HG03520 (cell line): ENCODE measurements at regions not wholly inside any gene's neighbourhood (a gene's known extent, or its start where the extent isn't known, plus 50 kb on each side); places are given as distances from the start of the nearest gene placed in this dataset.
"Not testable (repeated sequence)": the region's sequence is repeated elsewhere in the genome, so short reads cannot be mapped to it uniquely, and the experiment has no call there.

ENCODE experiments used
- ATAC-seq: cut with Tn5 transposase; IDR thresholded peaks from one replicate; pipeline ENCODE4 v1.9.1; 2021; ENCODE audit warnings: mild to moderate bottlenecking, moderate library complexity; ENCODE audit not compliant: unreplicated experiment

DNA sequence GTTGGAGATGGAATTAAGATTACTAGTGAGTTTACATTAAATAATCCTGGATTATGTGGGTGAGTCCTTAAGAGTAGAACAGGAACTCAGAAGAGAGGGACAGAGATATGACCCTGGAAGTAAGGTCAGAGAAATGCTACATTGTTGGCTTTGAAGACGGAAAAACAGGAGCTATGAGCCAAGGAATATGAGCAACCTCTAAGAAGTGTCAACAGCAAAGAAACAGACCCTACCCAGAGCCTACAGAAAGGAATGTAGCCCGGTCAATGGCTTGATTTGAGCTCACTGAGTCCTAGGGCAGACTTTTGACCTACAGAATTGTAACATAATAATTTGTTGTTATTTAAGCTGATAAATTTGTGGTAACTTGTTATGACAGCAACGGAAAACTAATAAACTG is 304.9 kb downstream of the IPMK start:
- no peak for ATAC-seq

GRCh38 chr10:57961487-57961886 is 306.2 kb downstream of the IPMK start:
- no peak for ATAC-seq

DNA sequence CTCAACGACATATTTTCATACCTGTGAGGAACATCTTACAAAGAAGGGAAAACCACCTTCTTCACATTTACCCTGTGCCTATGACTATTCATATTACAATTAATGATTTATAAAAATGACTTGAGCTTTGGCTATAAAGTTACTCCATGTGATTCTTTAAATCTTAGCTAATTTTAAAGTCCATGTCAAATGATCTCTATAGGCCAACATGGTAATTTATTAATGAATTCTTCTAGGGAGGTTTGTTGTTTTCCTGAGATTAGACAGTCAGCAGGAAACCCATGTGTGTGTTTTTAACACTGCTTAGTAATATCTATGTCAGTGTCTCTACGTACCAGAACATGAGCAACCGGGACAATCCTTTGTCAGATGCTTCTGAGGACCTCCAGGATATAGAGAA is 307.3 kb downstream of the IPMK start:
- ATAC-seq: no peak

GRCh38 chr10:57959318-57960006 is 308.2 kb downstream of the IPMK start:
- ATAC-seq: no peak

GRCh38 chr10:57955076-57955475 is 312.6 kb downstream of the IPMK start:
- no peak for ATAC-seq

DNA sequence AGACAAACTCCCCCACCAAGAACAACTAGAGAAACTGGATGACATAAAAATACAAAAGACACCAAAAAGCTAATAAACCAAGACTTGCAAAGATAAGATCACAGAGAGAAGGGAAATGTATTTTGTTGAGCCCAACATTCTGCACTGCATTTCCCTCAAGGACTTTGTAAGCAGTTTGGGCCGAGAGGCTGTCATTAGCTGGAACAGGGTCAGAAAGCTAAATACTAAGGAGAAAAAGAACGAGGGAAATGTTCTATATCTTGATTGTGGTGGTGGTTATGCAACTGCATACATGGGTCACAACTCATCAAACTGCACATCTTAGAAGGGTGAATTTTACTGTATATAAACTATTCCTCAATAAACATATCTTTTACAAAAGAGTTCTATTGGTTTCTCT is 315.0 kb downstream of the IPMK start:
- no peak for ATAC-seq

GRCh38 chr10:57950442-57950974 is 317.2 kb downstream of the IPMK start:
- no peak for ATAC-seq

DNA sequence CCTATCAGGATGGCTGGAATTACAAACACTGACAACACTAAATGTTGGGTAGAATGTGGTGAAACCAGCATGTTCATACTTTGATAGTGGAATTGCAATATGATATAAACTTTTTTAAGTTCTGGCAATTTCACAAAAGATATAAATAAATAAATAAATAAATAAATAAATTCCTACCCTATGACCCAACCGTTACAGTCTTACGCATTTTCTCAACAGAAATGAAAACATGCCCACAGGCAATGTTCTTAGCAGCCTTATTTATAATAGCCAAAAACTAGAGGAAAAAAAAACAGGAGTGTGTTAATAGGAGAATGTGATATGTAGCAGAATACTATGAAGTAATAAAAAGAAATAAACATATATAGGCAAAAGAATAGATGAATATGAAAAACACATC is 318.9 kb downstream of the IPMK start:
- ATAC-seq: no peak

DNA sequence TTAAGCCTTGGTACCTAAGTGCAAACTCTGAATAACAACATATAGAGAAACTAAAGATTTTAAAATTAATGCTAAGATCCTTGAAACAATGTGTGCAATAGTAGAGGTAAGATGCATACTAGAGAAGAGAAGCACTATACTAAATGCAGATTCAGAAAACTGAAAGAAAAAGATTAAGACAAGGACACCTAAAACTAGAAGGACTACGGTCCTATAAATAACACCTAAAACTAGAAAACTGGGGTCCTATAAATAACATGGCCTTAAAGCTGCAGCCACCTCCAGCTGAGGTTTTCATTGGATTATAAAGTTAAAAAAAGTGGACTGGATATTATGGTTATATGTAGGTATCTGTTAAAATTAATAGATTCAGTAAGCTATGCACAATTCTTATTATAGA is 320.9 kb downstream of the IPMK start:
- no peak for ATAC-seq

GRCh38 chr10:57943701-57944100 is 324.0 kb downstream of the IPMK start:
- ATAC-seq: no peak

- no peak for ATAC-seq
Measured at GRCh38 chr10:57925045-57925444, 342.6 kb downstream of the IPMK start.

DNA sequence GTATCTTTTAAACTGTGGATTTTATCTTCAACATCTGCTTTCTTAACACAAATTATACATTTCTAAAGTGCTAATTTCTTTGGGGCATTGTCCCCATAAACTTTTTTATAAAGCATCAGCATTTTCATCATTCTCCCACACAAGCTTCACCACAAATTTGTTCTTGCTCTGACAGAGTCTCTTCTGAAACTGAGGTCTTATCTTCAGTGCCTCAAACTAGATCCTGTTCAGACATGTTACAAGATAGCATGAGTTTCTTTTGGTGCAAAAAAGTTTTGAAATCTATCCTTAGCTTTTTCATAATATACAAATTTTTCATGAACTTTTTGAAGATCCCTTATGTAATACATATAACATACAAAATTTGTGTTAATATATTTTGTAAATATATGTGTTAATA is 346.6 kb downstream of the IPMK start:
- no peak for ATAC-seq

DNA sequence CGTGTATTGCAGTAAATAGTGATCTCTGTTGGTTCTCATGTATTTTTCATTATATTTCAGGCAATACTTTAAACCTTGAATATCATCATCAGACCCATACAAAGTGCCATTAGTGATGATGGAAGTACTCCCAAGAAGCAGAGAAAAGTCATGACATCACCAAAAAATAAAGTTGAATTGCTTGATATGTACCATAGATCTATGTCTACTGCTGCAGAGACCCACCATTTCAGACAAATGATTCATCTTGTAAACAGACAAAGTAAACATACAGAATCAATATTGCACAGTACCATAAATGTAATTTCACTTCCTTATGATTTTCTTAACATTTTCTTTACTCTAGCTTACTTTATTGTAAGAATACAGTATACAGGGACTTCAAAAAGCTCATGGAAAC is 347.8 kb downstream of the IPMK start:
- no peak for ATAC-seq

GRCh38 chr10:57917019-57917418 is 350.7 kb downstream of the IPMK start:
- ATAC-seq: no peak

- ATAC-seq: no peak
Measured at GRCh38 chr10:57905861-57906260, 361.8 kb downstream of the IPMK start.

DNA sequence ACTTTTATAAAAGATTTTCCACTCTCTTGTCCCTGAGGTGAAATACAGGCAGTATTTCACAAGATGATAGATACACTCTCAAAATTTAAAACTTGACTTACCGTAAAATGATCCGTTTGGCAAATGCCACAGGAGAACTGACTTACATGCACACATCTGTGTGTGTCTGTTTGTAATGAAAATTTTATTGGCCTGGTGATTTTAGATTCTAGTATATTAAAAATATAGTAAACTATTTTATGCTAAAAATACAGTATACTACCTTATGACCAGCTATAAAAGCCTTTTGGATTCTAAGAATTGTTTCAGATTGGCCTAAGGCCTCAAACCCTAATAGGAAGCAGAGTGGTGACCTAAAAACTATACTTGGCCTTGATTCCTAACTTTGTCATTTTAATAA is 362.7 kb downstream of the IPMK start:
- no peak for ATAC-seq

DNA sequence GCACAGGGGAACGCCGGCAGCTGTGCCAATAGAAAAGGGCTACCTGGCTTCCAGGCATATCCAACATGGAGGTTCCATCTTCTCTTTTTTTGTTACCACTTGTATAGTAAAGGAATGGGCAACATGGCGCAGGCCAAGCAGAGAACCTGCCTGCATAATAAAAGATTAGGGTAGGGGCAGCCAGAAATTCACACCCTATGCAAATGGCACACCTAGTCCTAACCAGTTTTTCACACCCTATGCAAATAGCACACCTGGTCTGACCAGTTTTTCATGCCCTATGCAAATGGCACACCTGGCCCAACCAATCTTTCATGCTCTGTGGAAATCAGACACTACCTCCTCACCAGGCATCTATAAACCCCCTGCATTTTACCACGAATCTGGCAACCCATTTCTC is 369.5 kb downstream of the IPMK start:
- no peak for ATAC-seq

DNA sequence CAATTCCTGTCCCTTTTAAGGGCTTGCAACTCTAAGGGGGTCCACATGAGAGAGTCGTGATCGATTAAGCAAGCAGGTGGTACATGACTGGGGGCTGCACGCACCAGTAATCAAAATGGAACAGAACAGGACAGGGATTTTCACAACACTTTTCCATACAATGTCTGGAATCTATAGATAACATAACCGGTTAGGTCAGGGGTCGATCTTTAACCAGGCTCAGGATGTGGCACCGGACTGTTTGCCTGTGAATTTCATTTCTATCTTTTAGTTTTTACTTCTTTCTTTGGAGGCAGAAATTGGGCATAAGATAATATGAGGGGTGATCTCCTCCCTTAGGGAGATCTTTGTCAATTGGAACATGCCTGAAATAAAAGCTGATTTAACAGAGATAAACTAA is 370.1 kb downstream of the IPMK start:
- ATAC-seq: no peak

DNA sequence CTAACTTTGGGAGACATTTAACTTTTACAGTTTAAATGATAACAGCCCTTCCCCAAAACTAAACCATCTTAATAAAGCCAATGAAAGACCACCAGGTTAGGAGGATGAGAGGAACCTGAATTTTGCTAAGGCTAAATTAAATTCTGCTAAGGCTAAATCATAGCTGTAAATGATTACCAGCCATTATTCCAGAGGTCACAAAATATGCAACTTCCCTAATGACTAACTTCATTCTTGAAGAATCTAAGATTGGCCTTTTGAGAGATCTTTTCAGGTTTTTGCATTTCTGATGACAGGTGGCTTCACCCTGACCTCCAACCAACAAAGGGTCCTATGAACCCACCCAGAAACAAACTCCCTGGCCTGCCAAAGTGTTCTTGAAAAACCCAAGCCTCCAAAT is 373.3 kb downstream of the IPMK start:
- no peak for ATAC-seq

DNA sequence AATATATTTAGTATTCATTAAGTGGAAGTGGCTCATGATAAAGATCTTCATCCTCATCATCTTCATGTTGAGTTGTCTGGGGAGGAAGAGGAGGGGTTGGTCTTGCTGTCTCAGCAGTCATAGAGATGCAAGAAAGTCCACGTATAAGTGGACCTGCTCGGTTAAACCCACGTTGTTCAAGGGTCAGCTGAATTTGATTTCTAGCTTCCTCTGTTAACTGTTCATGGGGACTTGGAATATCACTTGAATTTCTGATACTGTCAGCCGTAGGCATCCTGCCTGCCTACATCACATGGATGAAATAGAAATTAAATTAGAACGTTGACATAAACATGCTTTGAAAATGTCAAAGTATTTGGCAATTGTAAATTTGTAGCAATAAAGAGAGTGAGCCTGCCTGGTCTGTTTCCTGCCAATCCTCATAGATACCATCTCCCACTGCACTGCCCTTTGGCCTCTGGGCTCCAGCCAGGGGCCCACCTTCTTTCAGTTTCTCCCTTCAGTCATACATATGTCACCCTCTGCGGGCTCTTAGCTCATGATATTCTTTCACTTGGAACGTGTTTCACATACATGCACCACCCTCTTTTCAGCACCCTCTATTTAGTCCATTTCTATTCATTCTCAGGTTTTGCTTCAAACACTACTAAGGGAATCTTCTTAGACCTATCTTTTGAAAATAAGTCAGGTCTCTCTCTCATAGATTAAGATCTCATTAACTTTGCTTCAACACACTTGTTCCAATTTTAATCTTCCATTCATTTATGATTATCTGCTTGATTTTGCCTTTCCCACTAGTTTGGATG is 376.3 kb downstream of the IPMK start:
- no peak for ATAC-seq

- ATAC-seq: no peak
Measured at GRCh38 chr10:57890691-57891090, 377.0 kb downstream of the IPMK start.

DNA sequence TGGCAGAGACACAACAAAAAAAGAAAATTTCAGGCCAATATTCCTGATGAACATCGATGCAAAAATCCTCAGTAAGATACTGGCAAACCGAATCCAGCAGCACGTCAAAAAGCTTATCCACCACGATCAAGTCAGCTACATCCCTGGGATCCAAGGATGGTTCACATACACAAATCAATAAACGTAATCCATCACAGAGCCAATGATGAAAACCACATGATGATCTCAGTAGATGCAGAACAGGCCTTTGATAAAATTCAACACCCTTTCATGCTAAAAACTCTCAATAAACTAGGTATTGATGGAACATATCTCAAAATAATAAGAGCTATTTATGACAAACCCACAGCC is 382.1 kb downstream of the IPMK start:
- ATAC-seq: not testable (repeated sequence)
